K562 (cell line): ENCODE measurements at regions not wholly inside any gene's neighbourhood (a gene's known extent, or its start where the extent isn't known, plus 50 kb on each side); places are given as distances from the start of the nearest gene placed in this dataset.

Source experiments
- ATAC-seq: fragments of 200-7000 bp; cut with Tn5 transposase; 3 replicates; pipeline ENCODE4 v1.9.1; 2020; ENCODE audit warnings: moderate library complexity
- BruUV-seq: library from RNA; stranded (reverse); fragments of 400-500 nt; replicated peaks from 2 replicates; lab custom pipeline; 2021; lab: Mats Ljungman, UMichigan
- CTCF ChIA-PET: fragments of 300-600 bp; formaldehyde crosslinking; extraction: SDS; loops from one replicate; lab custom pipeline; 2021; ENCODE audit warnings: low intra/inter-chr PET ratio; lab: Yijun Ruan, JAX
- POLR2A ChIA-PET: fragments of 300-600, 350-650 bp; sonication (Branson Sonifier 250); formaldehyde crosslinking; extraction: SDS; loops from one replicate; lab custom pipeline; 2021; ENCODE audit warnings: antibody characterized with exemption, inconsistent platforms; lab: Yijun Ruan, JAX
- DNase-seq, 4 experiments: peaks; one replicate each; pipeline versions ENCODE4 v3.0.0 to v3.0.0-alpha.2; 2011 to 2018; ENCODE audit warnings: low spot score in 3 of 4, mixed read lengths in 3 of 4; ENCODE audit errors: extremely low read depth in 1 of 4
- FAIRE-seq: peaks from 2 replicates; lab custom pipeline; 2011; peaks lifted over from hg19 to GRCh38; lab: Jason Lieb, UNC
- H2AFZ ChIP-seq: 2 replicates; pipeline ENCODE4 v1.6.0; 2011; ENCODE audit warnings: low read depth, low read length, control low read depth, inconsistent platforms
- H3K27ac ChIP-seq: fragments of 200-600 bp; 3 replicates; pipeline ENCODE4 v1.8.0; 2011; ENCODE audit warnings: low read depth, mild to moderate bottlenecking, control low read depth, inconsistent platforms, low read length, moderate library complexity, mixed read lengths; ENCODE audit errors: extremely low read depth
- H3K27me3 ChIP-seq, 2 experiments: fragments of 300-600 bp in 1 of 2; 2 replicates in 1 of 2; 3 replicates in 1 of 2; pipeline versions ENCODE4 v1.6.0 to v1.8.0; 2011; ENCODE audit warnings: inconsistent platforms in 2 of 2, low read length in 2 of 2, mild to moderate bottlenecking in 1 of 2, mixed read lengths in 1 of 2, moderate library complexity in 1 of 2; ENCODE audit not compliant: control insufficient read depth in 2 of 2, insufficient read depth in 2 of 2
- H3K36me3 ChIP-seq: fragments of 300-600 bp; 3 replicates; pipeline ENCODE4 v1.8.0; 2011; ENCODE audit warnings: mild to moderate bottlenecking, low read length, inconsistent platforms; ENCODE audit not compliant: control insufficient read depth, insufficient read depth
- H3K4me1 ChIP-seq, 2 experiments: fragments of 200-600 bp in 1 of 2; replicated peaks in 1 of 2; 2 replicates in 1 of 2; 3 replicates in 1 of 2; pipeline versions ENCODE4 v1.5.1 to v1.8.0; 2011; ENCODE audit warnings: inconsistent platforms in 2 of 2, low read length in 2 of 2, mild to moderate bottlenecking in 1 of 2, mixed read lengths in 1 of 2, moderate library complexity in 1 of 2; ENCODE audit not compliant: control insufficient read depth in 2 of 2, insufficient read depth in 2 of 2
- H3K4me2 ChIP-seq: 2 replicates; pipeline ENCODE4 v1.6.1; 2011; ENCODE audit warnings: low read length, control low read depth, inconsistent platforms, mixed read lengths; ENCODE audit not compliant: insufficient read depth
- H3K4me3 ChIP-seq: fragments of 200-600 bp; sonication (generic), shearing (Covaris generic); 2 replicates; pipeline ENCODE4 v1.5.1; 2016; ENCODE audit warnings: control low read depth, inconsistent platforms
- H3K79me2 ChIP-seq: fragments of 200-600 bp; 3 replicates; pipeline ENCODE4 v1.8.0; 2011; ENCODE audit warnings: low read length, inconsistent platforms; ENCODE audit not compliant: control insufficient read depth, insufficient read depth
- H3K9ac ChIP-seq, 2 experiments: 2 replicates each; pipeline versions ENCODE4 v1.6.0 to v1.6.1; 2011; ENCODE audit warnings: low read depth in 2 of 2, low read length in 2 of 2, control low read depth in 1 of 2, inconsistent platforms in 1 of 2, mild to moderate bottlenecking in 1 of 2, mixed read lengths in 1 of 2; ENCODE audit not compliant: insufficient read depth in 1 of 2
- H3K9me1 ChIP-seq: one replicate; pipeline ENCODE4 v1.6.0; 2011; ENCODE audit warnings: inconsistent platforms, mild to moderate bottlenecking, low read length, moderate library complexity; ENCODE audit not compliant: control insufficient read depth, insufficient read depth
- H3K9me3 ChIP-seq: replicated peaks from 2 replicates; pipeline ENCODE4 v1.5.1; 2011; ENCODE audit warnings: low read depth, low read length, inconsistent platforms; ENCODE audit not compliant: control insufficient read depth, insufficient read depth
- H4K20me1 ChIP-seq: replicated peaks from 2 replicates; pipeline ENCODE4 v1.6.1; 2011; ENCODE audit warnings: low read length, inconsistent platforms, mixed read lengths; ENCODE audit not compliant: control insufficient read depth, insufficient read depth
- CC2D1A ChIP-seq: fragments of 450-650 bp; IDR thresholded peaks from 2 replicates; pipeline ENCODE4 v1.6.1; 2017; ENCODE audit warnings: mild to moderate bottlenecking
- CREB1 ChIP-seq, 2 experiments: sonication (generic) in 1 of 2; formaldehyde crosslinking in 1 of 2; IDR thresholded peaks; 2 replicates each; pipeline versions ENCODE4 v1.6.1 to v1.8.0; 2012 to 2022; ENCODE audit warnings: inconsistent platforms in 1 of 2, mild to moderate bottlenecking in 1 of 2, missing genetic modification reagents in 1 of 2, moderate library complexity in 1 of 2
- HOXB6 ChIP-seq: fragments of 250-450 bp; sonication (Bioruptor Pico); IDR thresholded peaks from 2 replicates; pipeline ENCODE4 v1.5.1; 2022; ENCODE audit warnings: mild to moderate bottlenecking, borderline replicate concordance
- IRF2 ChIP-seq: sonication (generic); formaldehyde crosslinking; IDR thresholded peaks from 2 replicates; pipeline ENCODE4 v1.8.1; 2022; ENCODE audit warnings: mild to moderate bottlenecking, missing genetic modification reagents
- PHB2 ChIP-seq: fragments of 450-650 bp; IDR thresholded peaks from 2 replicates; pipeline ENCODE4 v1.6.1; 2017; ENCODE audit warnings: low read depth
- PML ChIP-seq: IDR thresholded peaks from 2 replicates; pipeline ENCODE4 v1.6.1; 2012; ENCODE audit warnings: low read length, inconsistent platforms
- RBM17 ChIP-seq: fragments of 200-400 bp; formaldehyde crosslinking; IDR thresholded peaks from 2 replicates; pipeline ENCODE4 v1.6.1; 2017; ENCODE audit warnings: low read depth, mild to moderate bottlenecking, low read length, borderline replicate concordance
- RNF219 ChIP-seq: fragments of 250-450 bp; sonication (Bioruptor Pico); IDR thresholded peaks from 2 replicates; pipeline ENCODE4 v1.5.0; 2022; ENCODE audit warnings: mild to moderate bottlenecking
- SREBF2 ChIP-seq: sonication (generic); formaldehyde crosslinking; IDR thresholded peaks from 2 replicates; pipeline ENCODE4 v1.4.0; 2020; ENCODE audit warnings: mild to moderate bottlenecking, missing genetic modification reagents
- SUPT5H ChIP-seq: fragments of 450-650 bp; IDR thresholded peaks from 2 replicates; pipeline ENCODE4 v1.6.1; 2016
- TAF15 ChIP-seq: fragments of 200-400 bp; formaldehyde crosslinking; IDR thresholded peaks from 2 replicates; pipeline ENCODE4 v1.6.1; 2017; ENCODE audit warnings: mild to moderate bottlenecking, low read depth, low read length, moderate library complexity
- THRAP3 ChIP-seq: fragments of 450-650 bp; IDR thresholded peaks from 2 replicates; pipeline ENCODE4 v1.6.1; 2016; ENCODE audit warnings: mild to moderate bottlenecking, inconsistent platforms, borderline replicate concordance
- ZNF140 ChIP-seq: fragments of 250-450 bp; sonication (Bioruptor Pico); IDR thresholded peaks from 2 replicates; pipeline ENCODE4 v1.8.0; 2021; ENCODE audit warnings: moderate library complexity, mild to moderate bottlenecking, inconsistent platforms
- ZNF318 ChIP-seq, 2 experiments: fragments of 450-650 bp; IDR thresholded peaks; 2 replicates each; pipeline ENCODE4 v1.6.1; 2016; ENCODE audit warnings: mild to moderate bottlenecking in 2 of 2, borderline replicate concordance in 1 of 2, low read depth in 1 of 2, moderate library complexity in 1 of 2
- WGBS: fragments of 100-300 bp; shearing (Covaris generic); methylation state at CpG from one replicate; pipeline ENCODE4 v1.1.6; 2016; ENCODE audit warnings: low coverage, mixed read lengths; ENCODE audit not compliant: insufficient coverage; ENCODE audit errors: missing lambda C conversion rate; 5-methylcytosine and 5-hydroxymethylcytosine counted together
- in situ Hi-C: fragments of 300-500 bp; cut with MboI; formaldehyde crosslinking; loops from 4 replicates; pipeline ENCODE4 v1.15.0; 2018; ENCODE audit warnings: inconsistent platforms, mixed read lengths
- intact Hi-C: fragments of 100-400 bp; cut with micrococcal nuclease; formaldehyde crosslinking; loops from 2 replicates; pipeline ENCODE4 v1.14.2; 2022

DNA sequence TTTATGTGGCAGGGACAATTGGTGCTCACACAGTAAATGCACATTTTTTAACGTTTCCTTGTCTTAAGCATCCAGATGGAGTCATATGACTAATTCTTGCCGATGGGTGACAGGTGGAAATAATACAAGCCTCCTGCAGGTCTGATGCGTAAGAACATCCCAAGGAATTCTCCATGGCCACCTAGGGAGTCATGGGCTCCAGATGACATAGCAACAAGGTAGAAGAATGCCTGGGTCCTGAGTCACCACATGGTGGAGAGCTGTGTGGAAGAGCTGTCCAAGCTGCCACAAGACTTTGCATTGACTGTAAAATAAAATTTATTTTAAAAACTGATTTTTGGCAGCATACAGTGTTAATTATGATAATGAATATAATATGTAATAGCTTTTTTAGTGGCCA, 77.0 kb upstream of the MAP3K7 start:
- no peaks in the 10 kb centered on the region for H3K79me2 ChIP-seq
- H3K27ac ChIP-seq, result no peak overlapping the region
- no TSS peak for BruUV-seq
- ATAC-seq, result no peak
- ChIA-PET POLR2A (interaction anchor here (1.0 to 1.3 kb wide), 2 partner anchors 20 to 32 kb away, joined by 3 to 4 read pairs; no protein-coding TSS in a partner anchor), CTCF (interaction anchor here (0.7 kb wide), 1 partner anchor 13 kb away, joined by 3 read pairs; no protein-coding TSS in a partner anchor)
- no peak for DNase-seq
- H3K9me3 ChIP-seq, result no peaks in the 10 kb centered on the region
- H2AFZ ChIP-seq, result no peak overlapping the region
- no peaks in the 10 kb centered on the region for H3K36me3 ChIP-seq
- no peaks in the 10 kb centered on the region for H3K27me3 ChIP-seq
- H4K20me1 ChIP-seq, result no peaks in the 10 kb centered on the region
- in situ Hi-C loops, result no loop called here
- H3K4me3 ChIP-seq, result no peak overlapping the region
- 9% methylated on average over 3 of the region's 3 CpGs for WGBS
- no peak overlapping the region for H3K9ac ChIP-seq
- no peak overlapping the region for H3K4me2 ChIP-seq
- no peak for FAIRE-seq
- H3K9me1 ChIP-seq, result no peaks in the 10 kb centered on the region
- intact Hi-C loops, result no loop called here
- no peaks in the 10 kb centered on the region for H3K4me1 ChIP-seq
- TF ChIP-seq ZNF318 (IDR thresholded peaks at IDR 0.05; ENCODE audit: borderline replicate concordance in 1 of 2, low read depth in 1 of 2) (no peak), IRF2 (no peak), RNF219 (CRISPR knock-in tag) (no peak), TAF15 (no peak), PHB2 (no peak), ZNF140 (CRISPR knock-in tag) (no peak), CREB1 (IDR thresholded peaks at IDR 0.05) (no peak), CREB1 (CRISPR knock-in tag; IDR thresholded peaks at IDR 0.05) (no peak), RBM17 (no peak), PML (no peak), SUPT5H (no peak), THRAP3 (no peak), SREBF2 (CRISPR knock-in tag) (no peak), HOXB6 (CRISPR knock-in tag) (no peak), CC2D1A (no peak)
